ENCODE measurements at regions not wholly inside any gene's neighbourhood (a gene's known extent, or its start where the extent isn't known, plus 50 kb on each side); places are given as distances from the start of the nearest gene placed in this dataset.

DNA sequence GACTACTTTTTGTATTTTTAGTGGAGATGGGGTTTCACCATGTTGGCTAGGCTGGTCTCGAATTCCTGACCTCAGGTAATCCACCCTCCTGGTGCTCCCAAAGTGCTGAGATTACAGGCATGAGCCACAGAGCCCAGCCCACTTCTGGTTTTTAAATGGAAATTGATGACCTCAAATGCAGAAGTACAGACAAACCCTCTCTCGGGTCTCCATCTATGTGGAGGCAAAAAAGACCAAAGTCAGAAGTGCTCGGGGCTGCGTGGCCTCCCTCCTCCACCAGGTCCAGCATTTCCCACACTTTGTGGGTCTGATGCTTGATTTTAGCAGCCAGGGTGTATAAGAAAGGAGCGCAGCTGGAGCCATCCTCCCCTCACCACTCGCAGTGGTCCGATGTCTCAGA is 187.3 kb upstream of the AUTS2 start:
- TF ChIP-seq POLR2A (IDR thresholded peaks at IDR 0.05) (no peak), CTCF (IDR thresholded peaks at IDR 0.05) (no peak), POLR2AphosphoS5 (IDR thresholded peaks at IDR 0.05) (no peak)
